T-helper 1 cell treated with Interleukin-12 subunit alpha and Interleukin-12 subunit beta and Interleukin-4 antibody, amounts not matched to agents 30 μg/mL and 1 μg/mL, for 36 hours (primary cell): ENCODE measurements at regions not wholly inside any gene's neighbourhood (a gene's known extent, or its start where the extent isn't known, plus 50 kb on each side); places are given as distances from the start of the nearest gene placed in this dataset.

ENCODE experiments used
- H3K27ac Mint-ChIP-seq: one replicate; pipeline ENCODE4 v1.8.0; 2021; ENCODE audit warnings: mild to moderate bottlenecking, mixed read lengths
- H3K27me3 Mint-ChIP-seq: one replicate; pipeline ENCODE4 v1.8.0; 2021; ENCODE audit warnings: low read depth, mixed read lengths
- H3K36me3 Mint-ChIP-seq: one replicate; pipeline ENCODE4 v1.8.0; 2021; ENCODE audit warnings: low read depth, mixed read lengths
- H3K4me1 Mint-ChIP-seq: one replicate; pipeline ENCODE4 v1.8.0; 2021; ENCODE audit warnings: low read depth, mixed read lengths
- H3K4me3 Mint-ChIP-seq: one replicate; pipeline ENCODE4 v1.8.0; 2021; ENCODE audit warnings: mild to moderate bottlenecking, moderate library complexity, mixed read lengths
- H3K9me3 Mint-ChIP-seq: one replicate; pipeline ENCODE4 v1.8.0; 2021; ENCODE audit warnings: mixed read lengths

GRCh38 chr10:107471911-107472310, 307.4 kb upstream of the SORCS1 start:
- no peak overlapping the region for H3K4me3 Mint-ChIP-seq
- H3K27me3 Mint-ChIP-seq = no peaks in the 10 kb centered on the region
- H3K4me1 Mint-ChIP-seq = no peaks in the 10 kb centered on the region
- no peak overlapping the region for H3K27ac Mint-ChIP-seq
- H3K36me3 Mint-ChIP-seq = no peaks in the 10 kb centered on the region
- H3K9me3 Mint-ChIP-seq = no peaks in the 10 kb centered on the region

GRCh38 chr10:107453561-107453960, 289.1 kb upstream of the SORCS1 start:
- no peaks in the 10 kb centered on the region for H3K36me3 Mint-ChIP-seq
- no peaks in the 10 kb centered on the region for H3K9me3 Mint-ChIP-seq
- H3K4me3 Mint-ChIP-seq = no peak overlapping the region
- no peak overlapping the region for H3K27ac Mint-ChIP-seq
- H3K27me3 Mint-ChIP-seq = no peaks in the 10 kb centered on the region
- no peaks in the 10 kb centered on the region for H3K4me1 Mint-ChIP-seq

- H3K27ac Mint-ChIP-seq = no peak overlapping the region
- H3K36me3 Mint-ChIP-seq = no peaks in the 10 kb centered on the region
- no peaks in the 10 kb centered on the region for H3K27me3 Mint-ChIP-seq
- no peak overlapping the region for H3K4me3 Mint-ChIP-seq
- no peaks in the 10 kb centered on the region for H3K9me3 Mint-ChIP-seq
- no peaks in the 10 kb centered on the region for H3K4me1 Mint-ChIP-seq
These were observed 286.5 kb upstream of the SORCS1 start for GRCh38 chr10:107451047-107451446.

GRCh38 chr10:107450056-107450455, 285.6 kb upstream of the SORCS1 start:
- no peak overlapping the region for H3K27ac Mint-ChIP-seq

GRCh38 chr10:107444443-107444842, 279.9 kb upstream of the SORCS1 start:
- Mint-ChIP-seq H3K4me1 (no peaks in the 10 kb centered on the region), H3K4me3 (no peak overlapping the region), H3K36me3 (no peaks in the 10 kb centered on the region), H3K9me3 (peaks cover 14% of the 10 kb centered on the region), H3K27me3 (no peaks in the 10 kb centered on the region), H3K27ac (no peak overlapping the region)

More at GRCh38 chr10:107450056-107450455, 285.6 kb upstream of the SORCS1 start:
- no peaks in the 10 kb centered on the region for H3K27me3 Mint-ChIP-seq
- no peaks in the 10 kb centered on the region for H3K4me1 Mint-ChIP-seq
- H3K4me3 Mint-ChIP-seq = no peak overlapping the region
- no peaks in the 10 kb centered on the region for H3K36me3 Mint-ChIP-seq
- H3K9me3 Mint-ChIP-seq = peaks cover 4% of the 10 kb centered on the region

- Mint-ChIP-seq H3K4me1 (no peaks in the 10 kb centered on the region), H3K9me3 (peaks cover 14% of the 10 kb centered on the region), H3K36me3 (no peaks in the 10 kb centered on the region), H3K27ac (no peak overlapping the region), H3K27me3 (no peaks in the 10 kb centered on the region), H3K4me3 (no peak overlapping the region)
These were observed 279.3 kb upstream of the SORCS1 start for GRCh38 chr10:107443813-107444212.

GRCh38 chr10:107443326-107443725, 278.8 kb upstream of the SORCS1 start:
- H3K4me1 Mint-ChIP-seq = no peaks in the 10 kb centered on the region
- no peaks in the 10 kb centered on the region for H3K36me3 Mint-ChIP-seq

GRCh38 chr10:107442035-107442505, 277.6 kb upstream of the SORCS1 start:
- H3K9me3 Mint-ChIP-seq = peaks cover 14% of the 10 kb centered on the region
- no peak overlapping the region for H3K4me3 Mint-ChIP-seq
- no peaks in the 10 kb centered on the region for H3K36me3 Mint-ChIP-seq

More at GRCh38 chr10:107443326-107443725, 278.8 kb upstream of the SORCS1 start:
- Mint-ChIP-seq H3K9me3 (peaks cover 14% of the 10 kb centered on the region), H3K27me3 (no peaks in the 10 kb centered on the region), H3K4me3 (no peak overlapping the region), H3K27ac (no peak overlapping the region)

GRCh38 chr10:107440741-107441140, 276.2 kb upstream of the SORCS1 start:
- Mint-ChIP-seq H3K9me3 (peaks cover 13% of the 10 kb centered on the region), H3K27ac (no peak overlapping the region), H3K4me3 (no peak overlapping the region), H3K36me3 (no peaks in the 10 kb centered on the region), H3K27me3 (no peaks in the 10 kb centered on the region), H3K4me1 (no peaks in the 10 kb centered on the region)

More at GRCh38 chr10:107442035-107442505, 277.6 kb upstream of the SORCS1 start:
- no peak overlapping the region for H3K27ac Mint-ChIP-seq
- no peaks in the 10 kb centered on the region for H3K4me1 Mint-ChIP-seq
- no peaks in the 10 kb centered on the region for H3K27me3 Mint-ChIP-seq

- Mint-ChIP-seq H3K27me3 (no peaks in the 10 kb centered on the region), H3K4me1 (no peaks in the 10 kb centered on the region), H3K27ac (no peak overlapping the region), H3K36me3 (no peaks in the 10 kb centered on the region), H3K4me3 (no peak overlapping the region), H3K9me3 (peaks cover 4% of the 10 kb centered on the region)
These were observed 273.4 kb upstream of the SORCS1 start for GRCh38 chr10:107437921-107438320.

GRCh38 chr10:107436568-107436967, 272.1 kb upstream of the SORCS1 start:
- H3K27me3 Mint-ChIP-seq = no peaks in the 10 kb centered on the region
- peaks cover 4% of the 10 kb centered on the region for H3K9me3 Mint-ChIP-seq

GRCh38 chr10:107434854-107435253, 270.3 kb upstream of the SORCS1 start:
- no peaks in the 10 kb centered on the region for H3K4me1 Mint-ChIP-seq
- H3K27ac Mint-ChIP-seq = no peak overlapping the region
- no peaks in the 10 kb centered on the region for H3K9me3 Mint-ChIP-seq
- H3K4me3 Mint-ChIP-seq = no peak overlapping the region
- no peaks in the 10 kb centered on the region for H3K36me3 Mint-ChIP-seq
- H3K27me3 Mint-ChIP-seq = no peaks in the 10 kb centered on the region

More at GRCh38 chr10:107436568-107436967, 272.1 kb upstream of the SORCS1 start:
- Mint-ChIP-seq H3K36me3 (no peaks in the 10 kb centered on the region), H3K27ac (no peak overlapping the region), H3K4me3 (no peak overlapping the region), H3K4me1 (no peaks in the 10 kb centered on the region)

GRCh38 chr10:107434201-107434600, 269.7 kb upstream of the SORCS1 start:
- Mint-ChIP-seq H3K27ac (no peak overlapping the region), H3K36me3 (no peaks in the 10 kb centered on the region), H3K9me3 (no peaks in the 10 kb centered on the region), H3K4me1 (no peaks in the 10 kb centered on the region), H3K27me3 (no peaks in the 10 kb centered on the region), H3K4me3 (no peak overlapping the region)

- Mint-ChIP-seq H3K4me3 (no peak overlapping the region), H3K27ac (no peak overlapping the region), H3K4me1 (no peaks in the 10 kb centered on the region), H3K27me3 (no peaks in the 10 kb centered on the region), H3K36me3 (no peaks in the 10 kb centered on the region), H3K9me3 (no peaks in the 10 kb centered on the region)
These were observed 269.1 kb upstream of the SORCS1 start for GRCh38 chr10:107433605-107434004.

- no peak overlapping the region for H3K27ac Mint-ChIP-seq
- peaks cover 9% of the 10 kb centered on the region for H3K9me3 Mint-ChIP-seq
- H3K4me3 Mint-ChIP-seq = no peak overlapping the region
- no peaks in the 10 kb centered on the region for H3K4me1 Mint-ChIP-seq
- H3K36me3 Mint-ChIP-seq = no peaks in the 10 kb centered on the region
- H3K27me3 Mint-ChIP-seq = no peaks in the 10 kb centered on the region
These were observed 265.9 kb upstream of the SORCS1 start for GRCh38 chr10:107430446-107430845.

- Mint-ChIP-seq H3K4me3 (no peak overlapping the region), H3K4me1 (no peaks in the 10 kb centered on the region), H3K36me3 (no peaks in the 10 kb centered on the region), H3K27ac (no peak overlapping the region), H3K27me3 (no peaks in the 10 kb centered on the region), H3K9me3 (peaks cover 15% of the 10 kb centered on the region)
These were observed 262.5 kb upstream of the SORCS1 start for GRCh38 chr10:107427016-107427415.
